Activated CD4-positive, alpha-beta T cell treated with anti-CD3 and anti-CD28 coated beads, Interleukin-2, amount 50 U/mL, for 4 hours (primary cell): ENCODE measurements at regions not wholly inside any gene's neighbourhood (a gene's known extent, or its start where the extent isn't known, plus 50 kb on each side); places are given as distances from the start of the nearest gene placed in this dataset.
"Not testable (repeated sequence)": the region's sequence is repeated elsewhere in the genome, so short reads cannot be mapped to it uniquely, and the experiment has no call there.

Source experiments
- DNase-seq, 2 experiments: peaks; one replicate each; pipeline ENCODE4 v3.0.0-alpha.2; 2020

DNA sequence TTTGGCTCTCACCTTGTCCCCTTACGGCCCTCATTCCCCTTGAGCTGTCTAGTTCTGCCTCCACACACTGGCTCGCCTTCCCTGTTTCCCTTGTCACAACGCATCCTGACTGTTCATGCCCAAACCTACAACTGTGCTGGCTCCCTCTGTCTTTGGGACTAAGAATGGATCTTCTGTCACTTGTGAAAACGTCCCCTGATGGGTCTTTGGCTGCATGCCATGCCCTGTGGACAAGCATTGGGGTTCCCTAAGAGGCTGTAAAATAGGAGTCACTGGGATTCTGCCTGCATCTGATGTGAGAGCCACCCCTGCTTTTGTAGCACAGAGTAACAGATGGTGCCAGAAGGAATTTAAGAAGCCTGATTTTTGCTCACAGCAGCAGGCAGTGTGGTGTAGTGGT is 285.3 kb upstream of the CRY1 start:
- no peak for DNase-seq

DNA sequence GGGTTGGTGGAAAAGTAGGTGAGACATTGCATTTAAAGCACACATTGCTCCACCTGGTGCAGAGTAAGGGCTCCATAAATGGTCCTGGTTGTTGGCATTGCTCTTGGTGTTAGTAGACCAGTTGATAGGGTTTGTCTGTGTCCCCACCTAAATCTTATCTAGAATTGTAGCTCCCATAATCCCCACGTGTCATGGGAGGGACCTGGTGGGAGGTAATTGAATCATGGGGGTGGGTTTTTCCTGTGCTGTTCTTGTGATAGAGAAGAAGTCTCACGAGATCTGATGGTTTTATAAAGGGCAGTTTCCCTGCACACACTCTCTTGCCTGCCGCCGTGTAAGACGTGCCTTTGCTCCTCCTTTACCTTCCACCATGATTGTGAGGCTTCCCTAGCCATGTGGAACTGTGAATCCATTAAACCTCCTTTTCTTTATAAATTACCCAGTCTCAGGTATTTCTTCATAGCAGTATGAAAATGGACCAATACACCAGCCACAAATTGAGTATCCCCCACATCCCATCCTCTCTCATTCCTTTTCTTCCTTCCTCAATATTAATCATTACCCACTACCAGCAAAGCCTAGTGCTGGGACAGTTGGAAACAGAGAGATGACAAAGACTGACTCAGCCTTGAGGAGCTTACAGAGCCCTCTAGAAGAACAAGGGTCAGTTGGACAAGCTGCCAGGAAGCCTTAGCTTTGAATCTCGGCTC is 285.9 kb upstream of the CRY1 start:
- DNase-seq, result not testable (repeated sequence)

DNA sequence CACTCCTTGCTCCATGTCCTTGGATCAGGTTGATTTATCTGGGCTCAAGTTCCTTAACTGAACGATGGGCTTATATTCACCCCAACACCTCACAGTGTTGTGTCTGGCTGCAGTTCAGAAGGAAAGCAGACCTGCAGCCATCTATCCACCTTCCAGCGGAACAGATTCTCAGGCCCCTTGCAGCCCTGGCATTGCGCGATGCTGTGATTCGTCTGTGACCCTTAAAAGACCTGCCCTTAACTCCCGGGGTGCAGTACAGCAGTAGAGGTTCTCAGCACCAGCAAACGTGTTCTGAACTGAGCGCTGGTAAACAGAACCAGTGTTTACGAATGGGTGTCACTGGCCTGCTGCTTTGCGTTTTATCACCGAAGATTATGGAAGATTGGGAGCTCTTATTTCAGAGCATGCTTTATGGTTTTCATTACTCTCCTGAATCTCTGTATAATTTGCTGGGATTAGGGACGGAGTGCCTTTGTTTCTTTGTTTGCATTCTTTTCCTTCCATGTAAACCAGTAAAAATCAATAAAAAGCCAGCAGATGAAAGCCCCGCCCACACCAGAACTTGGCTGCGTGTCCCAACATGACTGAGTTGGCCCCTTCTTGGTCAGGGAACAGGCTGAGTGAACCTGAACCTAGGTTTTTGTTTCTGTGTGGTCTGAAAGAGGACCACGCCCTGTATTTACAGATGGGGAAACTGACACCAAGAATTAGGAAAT is 286.7 kb upstream of the CRY1 start:
- DNase-seq, result no peak

DNA sequence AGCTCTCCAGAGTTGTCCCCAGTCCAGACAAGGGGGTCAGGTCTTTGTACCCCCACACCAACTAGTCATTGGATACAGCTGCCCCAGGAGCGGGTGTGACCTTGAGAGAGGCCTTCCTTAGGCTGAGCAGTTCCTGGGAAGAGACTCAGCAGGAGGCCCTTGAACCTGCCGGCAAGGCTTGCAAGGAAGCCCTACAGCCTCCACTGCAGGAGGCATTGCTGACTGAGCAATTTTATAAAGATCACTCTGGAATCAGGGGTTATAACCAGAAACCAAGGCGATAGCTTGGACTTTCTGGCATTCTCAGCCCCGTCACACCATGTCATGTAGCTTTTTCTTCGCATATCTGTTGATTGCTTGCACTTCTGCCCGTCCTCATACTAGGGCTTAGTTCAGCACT is 291.3 kb upstream of the CRY1 start:
- no peak for DNase-seq

DNA sequence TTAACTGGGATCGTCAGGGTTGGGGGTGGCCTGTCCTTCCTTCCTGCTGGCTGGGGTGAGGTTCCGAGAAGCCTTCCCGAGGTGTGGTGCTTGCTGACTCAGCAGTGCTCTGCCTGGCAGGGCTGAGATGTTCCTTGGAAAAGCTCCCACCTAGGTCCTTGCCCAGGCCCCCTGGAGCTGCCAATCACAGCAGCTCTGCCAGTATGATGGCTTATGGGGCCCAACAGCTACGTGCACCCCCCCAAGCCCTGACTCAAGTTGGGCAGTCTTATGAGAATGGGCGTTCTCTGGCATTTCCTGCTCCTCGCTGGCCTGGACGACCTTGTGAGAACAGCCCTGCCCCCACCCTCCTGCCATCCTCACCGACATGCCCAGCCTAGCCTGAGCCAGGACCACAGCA is 292.2 kb upstream of the CRY1 start:
- no peak for DNase-seq

DNA sequence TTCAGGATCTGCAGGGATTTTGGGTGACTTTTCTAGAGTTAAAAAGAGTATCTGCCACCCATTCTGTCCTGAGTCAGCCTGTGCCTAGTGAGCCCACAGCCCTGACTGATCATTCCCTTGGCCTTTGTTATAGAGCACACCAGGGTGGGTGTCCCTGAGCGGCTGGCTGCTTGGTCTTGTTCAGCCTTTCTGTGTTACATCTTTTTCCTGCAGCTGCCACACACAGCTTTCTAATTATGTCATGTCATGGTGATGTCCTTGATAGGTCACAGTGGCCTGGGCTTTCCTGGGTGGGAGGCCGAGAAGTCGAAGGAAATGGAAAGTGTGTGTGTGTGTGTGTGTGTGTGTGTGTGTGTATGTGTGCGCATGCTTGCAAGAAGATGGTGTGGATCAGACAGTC is 293.2 kb upstream of the CRY1 start:
- DNase-seq, result no peak

DNA sequence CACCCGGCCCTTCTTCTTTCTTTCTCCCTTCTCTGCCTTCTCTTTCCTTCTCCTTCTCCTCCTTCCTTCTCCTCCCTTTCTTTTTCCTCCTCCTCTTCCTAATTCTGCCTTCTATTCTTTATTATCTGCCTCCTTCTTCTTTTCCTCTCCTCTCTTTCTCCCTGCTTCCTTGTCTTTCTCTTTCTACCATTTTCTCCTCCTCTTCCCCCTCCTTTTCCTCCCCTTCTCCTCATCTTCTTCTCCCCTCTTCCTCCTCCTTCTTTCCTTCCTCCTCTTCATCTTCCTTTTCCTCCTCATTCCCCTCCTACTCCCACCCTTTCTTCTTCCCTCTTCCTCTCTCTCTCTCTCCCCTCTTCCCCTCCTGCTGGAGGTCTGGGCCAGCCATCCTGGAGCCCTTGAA is 294.9 kb upstream of the CRY1 start:
- no peak for DNase-seq

DNA sequence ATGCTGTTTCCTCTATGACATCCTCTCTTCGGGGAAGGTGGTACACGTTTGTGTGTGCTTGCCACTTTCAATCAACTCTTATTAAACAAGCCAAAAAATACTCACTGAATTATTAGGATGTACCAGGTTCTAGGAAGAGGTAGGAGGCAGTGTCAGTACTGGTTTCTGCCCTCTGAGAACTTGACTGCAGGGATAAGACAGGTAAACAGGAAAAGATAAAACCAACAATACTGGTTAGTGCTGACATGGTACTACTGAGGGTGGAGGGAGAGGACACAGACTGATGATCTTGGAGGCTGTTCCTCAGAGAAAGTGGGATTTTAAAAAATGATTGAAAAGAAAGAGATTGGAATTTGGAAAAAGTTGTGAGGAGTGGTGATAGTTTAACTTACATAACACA is 295.2 kb upstream of the PWP1 start:
- no peak for DNase-seq

DNA sequence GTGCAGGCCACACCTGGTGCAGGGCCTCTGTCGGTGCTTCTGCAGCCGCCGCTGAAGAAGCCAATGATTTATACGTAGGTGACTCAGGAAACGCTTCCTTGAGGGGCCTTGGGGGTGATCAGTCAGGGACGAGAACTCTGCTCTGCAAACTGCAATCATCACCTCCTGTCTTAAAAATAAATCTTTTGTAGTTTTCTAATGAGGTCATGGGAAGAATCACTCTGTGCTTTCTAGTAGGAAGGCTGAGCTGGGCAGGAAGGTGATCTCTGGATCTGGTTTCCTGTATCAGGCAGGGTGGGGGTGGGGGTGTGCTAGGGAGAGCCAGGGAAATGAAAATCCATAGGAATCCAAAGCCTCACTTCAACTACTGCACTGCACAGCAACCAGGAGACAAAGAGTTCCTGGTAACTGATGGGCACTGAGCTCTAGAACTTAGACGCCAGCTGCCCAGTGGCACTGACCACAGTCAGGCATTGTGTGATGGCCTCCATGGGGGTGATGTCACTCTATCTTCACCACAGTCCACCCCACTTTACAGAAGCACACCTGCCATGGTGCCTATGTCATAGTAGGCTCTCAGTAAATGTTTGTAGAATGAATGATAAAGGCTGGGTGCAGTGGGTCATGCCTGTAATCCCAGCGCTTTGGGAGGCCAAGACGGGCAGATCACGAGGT is 292.4 kb upstream of the PWP1 start:
- no peak for DNase-seq

DNA sequence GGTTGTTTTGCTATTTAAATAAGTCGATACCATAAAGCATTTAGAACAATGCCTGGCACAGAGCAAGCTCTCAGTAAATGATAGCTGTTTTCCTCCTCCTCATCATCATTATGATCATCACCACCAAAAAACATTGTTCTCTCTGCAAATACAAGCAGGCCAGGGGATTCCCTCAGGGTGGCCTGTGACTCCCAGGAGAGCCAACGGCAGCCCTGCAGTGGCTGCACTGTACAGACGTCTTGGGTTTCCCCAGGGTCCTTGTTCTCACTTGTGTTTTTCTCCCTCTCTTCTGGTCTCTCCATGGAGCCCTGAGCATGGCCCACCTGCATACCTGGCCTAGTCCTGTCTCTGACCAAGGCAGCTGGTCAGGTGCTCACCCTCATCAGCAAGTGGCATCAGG is 290.9 kb upstream of the PWP1 start:
- DNase-seq, result no peak

DNA sequence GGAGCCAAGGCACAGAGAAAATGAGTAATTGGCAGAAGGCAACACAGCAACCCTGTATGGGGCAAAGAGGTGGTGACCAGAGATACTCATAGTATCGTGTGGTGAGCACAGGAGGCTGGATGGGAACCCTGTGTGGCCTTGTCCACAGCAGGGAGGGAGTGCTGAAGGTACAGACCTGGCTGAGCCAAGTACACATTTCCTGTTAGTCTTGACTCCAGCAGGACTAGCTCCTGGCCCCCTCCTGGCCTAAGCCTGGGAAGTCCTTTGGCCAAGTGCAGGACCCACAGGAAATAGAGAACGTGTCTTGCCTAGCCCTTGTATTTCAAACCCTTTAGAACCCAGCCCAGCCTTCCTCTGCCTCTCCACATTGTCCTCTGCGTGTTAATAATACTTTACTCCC is 289.8 kb upstream of the PWP1 start:
- no peak for DNase-seq

DNA sequence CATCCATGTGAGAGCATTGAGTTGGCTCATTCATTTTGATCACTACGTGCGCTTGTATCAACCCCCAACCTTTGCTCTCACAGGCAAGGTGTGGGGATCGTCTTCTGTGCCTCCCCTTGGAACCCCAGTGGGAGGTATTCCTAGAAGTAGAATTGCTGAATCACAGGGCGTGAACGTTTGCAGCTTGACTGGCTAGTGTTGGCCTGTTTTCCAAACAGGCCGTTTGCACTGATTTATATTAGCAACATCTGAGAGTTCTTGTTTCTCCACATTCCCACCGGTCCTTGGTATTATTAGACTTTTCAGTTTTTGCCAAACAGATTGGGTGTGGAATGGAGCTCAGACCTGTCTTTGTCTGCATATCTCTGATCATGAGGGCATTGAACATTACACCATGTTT is 288.6 kb upstream of the PWP1 start:
- DNase-seq, result no peak

DNA sequence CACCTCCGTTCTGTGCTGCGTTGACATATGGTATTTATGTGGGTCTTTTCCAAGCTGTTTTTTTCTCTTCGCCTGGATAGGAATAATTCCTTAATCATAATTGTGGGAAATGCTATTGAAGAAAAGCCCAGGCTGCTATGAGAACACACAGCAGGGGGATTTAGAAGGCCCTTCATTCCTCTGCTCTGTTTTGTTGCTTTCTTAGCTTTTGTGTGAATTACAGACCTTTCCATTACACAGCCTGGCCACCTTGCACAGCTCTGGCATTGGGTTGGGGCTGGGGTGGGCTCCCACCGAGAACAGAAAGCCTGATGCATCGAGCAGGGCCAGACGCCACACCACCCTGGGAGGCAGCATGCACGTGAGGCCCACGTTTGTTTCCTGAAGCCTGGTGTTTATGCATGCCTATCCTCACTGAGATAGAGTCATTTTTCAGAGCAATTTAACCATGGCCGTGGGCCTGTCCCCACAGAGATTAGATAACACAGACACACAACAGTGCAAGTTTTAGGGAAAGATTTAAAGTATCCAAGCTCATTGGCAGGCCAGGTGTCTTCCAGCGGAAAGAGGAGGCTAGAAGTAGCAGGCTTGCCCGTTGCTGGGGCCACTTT is 287.6 kb upstream of the PWP1 start:
- no peak for DNase-seq

DNA sequence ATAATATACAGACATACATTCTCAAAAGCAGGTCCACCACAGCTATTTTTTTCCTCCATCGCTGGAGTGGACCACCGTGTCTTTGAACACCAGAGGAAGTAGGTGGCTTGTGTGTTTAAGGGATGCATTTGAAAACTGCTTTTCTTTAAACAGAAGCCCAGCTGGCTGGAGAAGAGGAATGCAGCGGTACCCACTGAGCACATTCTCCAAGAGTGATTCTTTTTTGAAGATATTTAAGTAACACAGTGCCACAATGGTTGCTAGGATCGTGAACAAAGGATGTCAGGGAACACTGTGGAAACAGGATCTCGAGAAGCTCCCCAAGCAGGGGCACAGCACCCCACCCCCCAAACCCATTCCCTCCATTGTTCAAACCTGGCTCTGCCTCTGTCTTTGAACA is 286.6 kb upstream of the PWP1 start:
- no peak for DNase-seq

DNA sequence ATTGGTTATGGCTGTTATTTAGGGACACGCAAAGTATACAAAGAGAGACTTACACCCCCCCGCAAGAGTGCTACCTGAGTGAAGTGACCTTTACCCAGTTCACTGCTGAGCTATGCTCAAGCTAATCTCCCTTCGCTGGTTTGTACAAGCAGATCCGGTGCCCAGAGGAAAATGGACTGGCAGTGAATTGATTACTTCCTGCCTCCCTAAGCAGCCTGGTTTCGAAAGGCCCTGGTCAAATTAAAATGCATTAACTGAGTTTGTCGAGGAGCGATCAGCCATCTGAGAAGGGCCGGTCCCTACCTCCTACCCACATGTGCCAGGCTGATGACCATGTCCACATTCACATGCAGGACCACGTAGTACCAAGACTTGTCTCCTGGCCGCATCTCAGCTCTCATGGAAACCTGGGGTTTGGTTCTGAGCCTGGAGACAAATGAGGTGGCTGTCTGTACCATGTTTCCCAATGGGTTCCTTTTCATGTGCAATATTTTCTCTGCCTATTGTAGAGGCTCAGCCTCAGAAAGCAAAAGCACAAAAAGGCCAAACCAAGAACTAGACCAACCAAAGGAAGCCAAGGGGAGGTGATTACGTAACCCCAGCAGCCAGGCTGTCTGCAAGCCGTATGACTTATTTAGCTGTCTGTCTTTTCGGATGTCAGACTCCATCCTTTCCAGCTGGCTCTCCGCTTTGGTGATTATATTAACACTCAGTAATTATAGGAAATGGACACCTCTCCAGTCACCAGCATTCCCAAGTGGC is 284.7 kb upstream of the PWP1 start:
- no peak for DNase-seq

DNA sequence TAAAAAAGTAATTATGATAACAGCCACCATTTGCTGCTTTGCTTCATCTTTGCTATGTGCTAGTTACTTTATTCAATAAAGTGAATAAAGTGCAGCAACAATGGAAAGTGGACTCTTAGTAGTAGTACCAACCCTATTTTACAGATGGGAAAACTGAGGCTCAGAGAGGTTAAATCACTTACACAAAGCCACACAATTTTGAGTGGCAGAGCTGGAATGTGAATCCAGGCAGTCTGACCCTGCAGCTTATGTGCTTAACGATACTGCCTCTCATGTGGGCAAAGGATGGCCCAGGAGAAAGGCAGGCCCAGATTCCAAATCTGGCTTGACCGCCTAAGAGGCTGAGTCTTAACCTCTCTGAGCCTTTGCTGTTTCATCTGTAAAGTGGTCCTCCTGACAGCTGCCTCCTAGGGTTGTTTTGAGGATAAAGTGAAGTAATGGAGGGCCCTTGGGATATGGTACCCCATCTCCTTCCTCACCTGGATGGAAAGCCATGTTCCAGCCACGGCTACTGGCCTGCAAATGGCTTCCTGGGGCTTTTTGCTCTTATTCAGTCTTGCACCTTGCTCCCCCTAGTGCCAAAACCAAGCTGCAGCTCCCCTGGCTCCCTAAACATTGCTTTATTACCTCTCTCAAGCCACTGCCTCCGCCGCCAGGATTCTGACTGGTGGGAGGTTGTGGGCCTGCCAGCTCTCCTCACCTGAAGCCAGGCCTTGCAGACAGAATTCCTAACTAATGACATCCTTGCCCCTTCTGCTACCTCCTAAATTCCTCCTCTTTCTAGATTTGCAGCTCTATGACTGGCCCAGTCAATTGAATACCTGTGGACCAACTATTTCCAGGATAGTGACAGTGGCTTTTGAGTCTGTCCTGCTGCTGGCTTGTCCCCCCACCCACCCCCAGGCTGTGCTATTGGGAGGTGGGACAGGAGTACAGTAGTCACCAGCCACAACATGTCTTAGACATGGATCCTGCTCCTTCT is 283.3 kb upstream of the PWP1 start:
- peak; percentile 57 to 59 for DNase-seq

DNA sequence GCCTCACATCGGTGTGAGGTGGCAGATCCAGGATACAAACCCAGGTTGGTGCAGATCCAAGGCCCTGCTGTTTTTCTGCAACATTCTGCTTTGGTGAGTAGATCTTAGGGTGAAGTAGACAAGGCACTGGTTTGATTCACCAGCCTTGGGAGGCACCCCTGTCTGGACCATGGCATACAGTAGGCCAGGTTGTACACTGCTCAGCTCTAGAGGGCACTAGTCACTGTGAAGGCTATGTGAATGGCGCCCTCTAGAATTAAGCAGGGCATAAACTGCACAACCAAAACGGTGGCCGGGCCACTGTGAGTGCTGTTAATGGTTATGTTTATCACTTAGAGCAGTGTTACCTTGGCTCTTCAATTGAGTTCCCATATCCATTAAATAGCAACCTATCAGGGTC is 280.6 kb upstream of the PWP1 start:
- peak in 1 of 2 experiments; percentile 3 for DNase-seq

DNA sequence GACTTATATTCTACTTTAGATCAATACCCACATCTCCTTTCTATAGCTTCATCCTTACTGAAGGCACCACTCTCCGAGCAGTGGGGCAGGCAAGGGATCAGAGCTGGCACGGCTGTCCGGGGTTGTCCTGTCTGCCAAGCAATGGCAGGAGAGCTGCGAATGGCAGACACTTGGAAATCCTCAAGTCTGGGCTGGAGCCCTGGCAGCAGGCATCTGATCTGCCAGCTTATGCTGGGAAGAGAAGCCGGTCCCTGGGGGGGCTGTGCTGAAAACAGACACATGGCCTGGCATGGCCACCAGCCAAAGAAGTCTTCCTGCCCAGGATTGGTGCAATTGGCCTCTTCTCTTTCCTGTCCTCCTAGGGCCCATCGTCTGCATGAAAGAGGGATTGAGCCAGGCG is 280.2 kb upstream of the PWP1 start:
- no peak for DNase-seq

DNA sequence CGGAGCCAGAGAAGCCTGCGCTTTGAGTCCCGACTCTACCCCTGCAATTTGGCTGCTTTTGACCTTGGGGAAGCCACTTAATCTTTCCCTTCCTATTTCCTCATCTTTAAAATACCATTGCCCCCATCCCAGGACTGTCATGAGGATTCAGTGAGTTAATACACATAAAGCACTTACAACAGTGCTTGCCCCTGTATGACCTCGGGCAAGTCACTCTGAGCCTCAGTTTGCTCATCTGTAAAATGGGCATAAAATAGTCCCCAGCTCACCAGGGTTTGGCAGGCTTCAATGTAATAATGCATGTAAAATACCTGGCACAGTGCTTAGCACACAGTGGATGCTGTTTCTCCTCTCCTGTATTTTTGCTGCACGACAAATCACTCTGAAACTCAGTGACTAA is 278.7 kb upstream of the PWP1 start:
- DNase-seq, result no peak

DNA sequence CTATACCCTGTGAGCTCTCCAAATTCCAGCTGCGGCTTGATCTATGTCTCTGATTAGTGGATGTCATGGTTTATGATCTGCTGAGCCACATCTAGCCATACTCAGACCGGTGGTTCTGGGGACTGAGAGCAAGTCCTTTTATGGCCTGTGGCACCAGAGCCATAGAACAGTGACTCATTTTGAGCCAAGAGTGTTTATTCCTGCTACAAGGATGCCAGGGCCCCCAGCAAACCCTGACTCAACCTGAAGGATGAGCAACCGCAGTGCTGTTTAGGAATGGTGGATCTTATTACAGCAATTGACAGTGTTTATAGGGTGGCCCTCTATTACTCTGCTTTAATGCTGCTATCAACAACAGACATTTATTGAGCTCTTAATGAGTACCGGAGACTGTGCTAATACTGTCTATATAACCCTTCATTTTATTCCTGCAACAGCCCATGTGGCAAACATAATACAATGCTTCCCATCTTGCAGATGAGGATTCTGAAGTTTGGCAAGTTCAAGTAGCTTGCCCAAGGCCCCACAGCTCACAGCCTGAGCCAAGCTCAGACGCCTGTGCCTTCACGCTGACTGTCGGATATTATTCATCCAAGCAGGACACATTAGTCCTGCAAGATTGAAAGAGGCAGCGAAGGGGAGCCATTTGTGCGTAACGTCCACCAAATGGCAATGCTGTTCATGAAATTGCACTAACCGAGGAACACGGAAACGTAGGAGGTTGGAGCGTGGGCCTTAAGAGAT is 273.6 kb upstream of the PWP1 start:
- DNase-seq, result no peak

DNA sequence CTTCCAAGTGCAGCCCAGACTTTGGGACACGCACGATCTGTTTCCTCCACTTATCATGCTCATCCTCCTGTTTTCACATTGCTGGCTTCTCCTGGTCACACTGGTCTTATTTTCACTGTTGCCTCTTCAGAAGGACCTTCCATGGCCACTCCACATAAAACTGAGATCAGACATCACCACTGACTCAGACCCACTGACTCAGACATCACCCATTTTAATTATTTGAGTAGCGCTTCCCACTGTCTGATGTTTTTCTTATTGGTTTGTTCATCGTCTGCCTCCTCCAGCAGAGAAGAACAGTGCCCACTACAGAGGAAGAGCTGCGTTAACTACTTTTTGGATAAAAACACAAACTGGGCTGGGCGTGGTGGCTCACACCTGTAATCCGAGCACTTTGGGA is 270.5 kb upstream of the PWP1 start:
- DNase-seq, result no peak
